ENCODE measurements at regions not wholly inside any gene's neighbourhood (a gene's known extent, or its start where the extent isn't known, plus 50 kb on each side); places are given as distances from the start of the nearest gene placed in this dataset.
A peak's percentile ranks its signal among the peaks of the same experiment; 100 is the strongest.

- Histone ChIP-seq H3K4me3 (ENCODE audit: low read depth in 1 of 3, low read length in 3 of 3) (no peak overlapping the region), H3K27ac (ENCODE audit: low read depth in 1 of 2, low read length in 2 of 2) (peak overlapping the region; percentile 22 to 59), H3K36me3 (ENCODE audit: control insufficient read depth in 4 of 4, insufficient read depth in 3 of 4, low read depth in 1 of 4, low read length in 3 of 4) (no peaks in the 10 kb centered on the region), H3K9ac (ENCODE audit: low read depth in 1 of 2, low read length in 2 of 2) (no peak overlapping the region), H3K4me1 (ENCODE audit: control insufficient read depth in 4 of 4, insufficient read depth in 4 of 4, low read length in 3 of 4) (peaks cover 0 to 25% (median 8%) of the 10 kb centered on the region in 4 donors), H3K27me3 (ENCODE audit: control insufficient read depth in 4 of 4, insufficient read depth in 4 of 4, low read length in 3 of 4) (no peaks in the 10 kb centered on the region), H3K9me3 (ENCODE audit: control insufficient read depth in 4 of 4, low read length in 3 of 4) (no peaks in the 10 kb centered on the region)
- 67% methylated on average over 3 of the region's 3 CpGs for WGBS
- DNase-seq (ENCODE audit: low spot score): no peak
- TF ChIP-seq SP1 (IDR thresholded peaks at IDR 0.05) (peak; percentile 34), ATF3 (IDR thresholded peaks at IDR 0.05) (peak; percentile 13), ZBTB33 (IDR thresholded peaks at IDR 0.05) (no peak), REST (IDR thresholded peaks at IDR 0.05) (peak; percentile 14), FOXA2 (IDR thresholded peaks at IDR 0.05) (no peak), YY1 (IDR thresholded peaks at IDR 0.05) (peak; percentile 57), TAF1 (conservative IDR thresholded peaks at IDR 0.05) (no peak), NR2F2 (IDR thresholded peaks at IDR 0.05) (no peak), RAD21 (IDR thresholded peaks at IDR 0.05) (no peak), GABPA (IDR thresholded peaks at IDR 0.05 in 1 of 2, conservative IDR thresholded peaks at IDR 0.05 in 1 of 2) (no peak), HNF4G (IDR thresholded peaks at IDR 0.05) (no peak), JUND (IDR thresholded peaks at IDR 0.05) (peak in 1 of 2 donors; percentile 34), RXRA (IDR thresholded peaks at IDR 0.05) (no peak), EGR1 (IDR thresholded peaks at IDR 0.05; ENCODE audit: low read depth in 2 of 2) (no peak)
Measured at GRCh38 chr2:165008730-165009315, 53.5 kb upstream of the SLC38A11 start.

GRCh38 chr2:165007161-165007744 lies 51.9 kb upstream of the SLC38A11 start:
- Histone ChIP-seq H3K27me3 (ENCODE audit: control insufficient read depth in 4 of 4, insufficient read depth in 4 of 4, low read length in 3 of 4) (no peaks in the 10 kb centered on the region), H3K4me1 (ENCODE audit: control insufficient read depth in 4 of 4, insufficient read depth in 4 of 4, low read length in 3 of 4) (peaks cover 0 to 20% (median 6%) of the 10 kb centered on the region in 4 donors), H3K4me3 (ENCODE audit: low read depth in 1 of 3, low read length in 3 of 3) (no peak overlapping the region), H3K9ac (ENCODE audit: low read depth in 1 of 2, low read length in 2 of 2) (no peak overlapping the region), H3K36me3 (ENCODE audit: control insufficient read depth in 4 of 4, insufficient read depth in 3 of 4, low read depth in 1 of 4, low read length in 3 of 4) (no peaks in the 10 kb centered on the region), H3K9me3 (ENCODE audit: control insufficient read depth in 4 of 4, low read length in 3 of 4) (no peaks in the 10 kb centered on the region), H3K27ac (ENCODE audit: low read depth in 1 of 2, low read length in 2 of 2) (no peak overlapping the region)
- no peak for DNase-seq (ENCODE audit: low spot score)
- 88% methylated on average over 1 of the region's 1 CpG for WGBS
- TF ChIP-seq FOXA2 (IDR thresholded peaks at IDR 0.05): no peak
- TF ChIP-seq RAD21 (IDR thresholded peaks at IDR 0.05): no peak
- no peak for TF ChIP-seq CTCF (IDR thresholded peaks at IDR 0.05; ENCODE audit: low read depth, low read length, missing input control)
- TF ChIP-seq SP1 (IDR thresholded peaks at IDR 0.05): no peak
- TF ChIP-seq REST (IDR thresholded peaks at IDR 0.05): no peak
- TF ChIP-seq YY1 (IDR thresholded peaks at IDR 0.05): no peak
- TF ChIP-seq RXRA (IDR thresholded peaks at IDR 0.05): no peak
- no peak for TF ChIP-seq TAF1 (conservative IDR thresholded peaks at IDR 0.05)
- no peak for TF ChIP-seq JUND (IDR thresholded peaks at IDR 0.05)
- TF ChIP-seq EGR1 (IDR thresholded peaks at IDR 0.05; ENCODE audit: low read depth in 2 of 2): no peak
- TF ChIP-seq ATF3 (IDR thresholded peaks at IDR 0.05): no peak
- TF ChIP-seq FOXA1 (IDR thresholded peaks at IDR 0.05): no peak
- TF ChIP-seq NR2F2 (IDR thresholded peaks at IDR 0.05): no peak
- TF ChIP-seq MAX (IDR thresholded peaks at IDR 0.05): no peak
- TF ChIP-seq HNF4G (IDR thresholded peaks at IDR 0.05): no peak

Measured in liver (tissue), 8 donors.